ENCODE measurements at regions not wholly inside any gene's neighbourhood (a gene's known extent, or its start where the extent isn't known, plus 50 kb on each side); places are given as distances from the start of the nearest gene placed in this dataset.
A peak's percentile ranks its signal among the peaks of the same experiment; 100 is the strongest.

DNA sequence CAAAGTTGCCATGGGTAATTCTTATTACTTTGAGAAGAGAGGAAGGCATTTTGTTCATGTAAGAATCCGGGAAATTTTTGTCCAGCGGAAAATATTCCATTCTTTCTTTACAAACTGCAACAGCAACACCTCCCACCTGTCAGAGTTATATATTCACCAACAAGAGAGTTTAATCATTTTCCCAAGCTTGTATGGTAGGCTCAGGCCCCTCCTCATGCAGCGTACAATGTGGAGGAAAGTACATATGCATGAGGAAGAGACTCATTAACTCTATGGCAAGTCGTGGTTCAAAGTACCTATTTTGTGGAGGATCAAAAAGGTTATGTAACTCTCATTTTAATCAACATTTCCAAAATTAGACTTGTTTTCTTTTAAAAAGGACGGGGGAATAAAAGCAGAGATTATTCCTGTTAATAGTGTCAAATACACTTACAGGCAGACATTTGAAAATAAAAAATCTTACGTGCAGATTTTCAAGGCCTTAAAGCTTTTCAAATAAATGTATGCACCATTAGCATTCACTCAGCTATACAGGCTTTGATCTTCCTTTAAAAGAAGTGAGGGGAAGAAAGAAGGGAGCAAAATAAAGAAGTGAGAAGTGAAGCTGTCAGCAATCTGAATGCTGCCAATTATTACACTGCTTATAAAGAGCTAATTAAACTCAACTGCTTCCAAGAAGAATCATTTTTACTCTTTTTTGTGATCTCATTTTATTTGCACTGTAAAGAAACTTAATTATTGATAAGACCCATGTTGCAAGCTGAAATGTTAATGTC is 204.8 kb downstream of the FAT4 start:
- Histone ChIP-seq H3K9me3 (no peaks in the 10 kb centered on the region), H3K36me3 (ENCODE audit: low read depth) (no peaks in the 10 kb centered on the region), H3K4me3 (no peak overlapping the region), H3K4me1 (ENCODE audit: low read depth) (no peaks in the 10 kb centered on the region)
- ATAC-seq (no peak), DNase-seq (no peak)
- TF ChIP-seq, protein P1, sequence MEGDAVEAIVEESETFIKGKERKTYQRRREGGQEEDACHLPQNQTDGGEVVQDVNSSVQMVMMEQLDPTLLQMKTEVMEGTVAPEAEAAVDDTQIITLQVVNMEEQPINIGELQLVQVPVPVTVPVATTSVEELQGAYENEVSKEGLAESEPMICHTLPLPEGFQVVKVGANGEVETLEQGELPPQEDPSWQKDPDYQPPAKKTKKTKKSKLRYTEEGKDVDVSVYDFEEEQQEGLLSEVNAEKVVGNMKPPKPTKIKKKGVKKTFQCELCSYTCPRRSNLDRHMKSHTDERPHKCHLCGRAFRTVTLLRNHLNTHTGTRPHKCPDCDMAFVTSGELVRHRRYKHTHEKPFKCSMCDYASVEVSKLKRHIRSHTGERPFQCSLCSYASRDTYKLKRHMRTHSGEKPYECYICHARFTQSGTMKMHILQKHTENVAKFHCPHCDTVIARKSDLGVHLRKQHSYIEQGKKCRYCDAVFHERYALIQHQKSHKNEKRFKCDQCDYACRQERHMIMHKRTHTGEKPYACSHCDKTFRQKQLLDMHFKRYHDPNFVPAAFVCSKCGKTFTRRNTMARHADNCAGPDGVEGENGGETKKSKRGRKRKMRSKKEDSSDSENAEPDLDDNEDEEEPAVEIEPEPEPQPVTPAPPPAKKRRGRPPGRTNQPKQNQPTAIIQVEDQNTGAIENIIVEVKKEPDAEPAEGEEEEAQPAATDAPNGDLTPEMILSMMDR (IDR thresholded peaks at IDR 0.05) = no peak
- intact Hi-C loops (cut with DNase I, micrococcal nuclease) = no loop called here

DNA sequence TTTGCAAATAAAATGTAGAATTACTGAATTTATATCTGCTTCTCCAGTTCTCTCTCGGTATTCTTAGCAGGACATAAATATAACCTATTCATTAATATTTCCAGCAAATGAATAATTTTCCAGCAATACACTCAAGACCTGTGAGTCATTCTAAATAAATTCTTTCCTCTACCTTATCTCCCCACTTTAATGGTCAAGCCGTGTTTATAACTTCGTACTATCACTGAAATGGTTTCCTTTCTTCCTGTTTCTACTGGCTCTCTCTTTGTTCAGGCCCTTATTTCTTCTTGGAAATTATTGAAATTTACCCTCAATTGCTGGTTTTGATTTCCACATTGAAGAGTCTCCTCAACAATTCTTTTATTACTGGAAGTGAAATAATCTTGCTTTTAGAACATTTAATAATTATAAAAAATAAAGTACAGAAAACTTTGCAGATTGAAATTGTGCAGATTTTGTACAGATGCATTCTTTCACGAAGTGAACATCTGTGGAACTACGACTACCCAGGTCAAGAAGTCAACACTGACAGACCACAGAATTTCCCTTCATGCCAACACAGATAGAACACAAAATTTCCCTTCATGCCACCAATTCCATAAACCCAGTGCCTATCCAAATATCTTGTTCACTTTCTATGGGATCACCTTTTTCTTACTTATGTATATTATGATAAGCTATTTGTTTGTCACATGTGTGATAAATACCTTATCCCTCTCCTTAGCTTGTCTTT is 205.7 kb downstream of the FAT4 start:
- DNase-seq (no peak), ATAC-seq (no peak)
- Histone ChIP-seq H3K9me3 (no peaks in the 10 kb centered on the region), H3K4me1 (ENCODE audit: low read depth) (no peaks in the 10 kb centered on the region), H3K4me3 (no peak overlapping the region), H3K36me3 (ENCODE audit: low read depth) (no peaks in the 10 kb centered on the region)
- TF ChIP-seq, protein P1 (IDR thresholded peaks at IDR 0.05) = no peak
- intact Hi-C loops (cut with DNase I, micrococcal nuclease) = no loop called here

DNA sequence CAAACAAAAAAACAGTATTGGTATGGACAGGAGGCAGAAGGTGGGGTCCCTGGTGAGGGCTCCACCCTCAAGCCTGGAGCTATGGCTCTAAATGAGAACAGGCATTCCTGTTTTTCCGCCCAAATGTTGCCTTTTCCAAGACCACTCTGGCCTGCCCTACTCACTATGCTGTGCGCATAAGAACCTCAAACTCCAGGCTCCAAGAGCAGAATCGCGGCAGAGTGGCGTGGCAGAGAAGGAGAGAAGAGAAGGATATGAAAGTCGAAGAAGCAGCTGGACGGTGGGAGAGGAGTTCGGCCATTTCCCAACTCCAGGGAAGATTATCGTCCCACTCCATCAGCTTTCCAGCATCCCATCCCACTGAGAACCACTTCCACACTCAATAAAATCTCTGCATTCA is 207.8 kb downstream of the FAT4 start:
- TF ChIP-seq, protein P1 (IDR thresholded peaks at IDR 0.05) = no peak
- Histone ChIP-seq H3K4me1 (ENCODE audit: low read depth) (no peaks in the 10 kb centered on the region), H3K4me3 (no peak overlapping the region), H3K36me3 (ENCODE audit: low read depth) (no peaks in the 10 kb centered on the region), H3K9me3 (no peaks in the 10 kb centered on the region)
- intact Hi-C loops (cut with DNase I, micrococcal nuclease) = no loop called here
- DNase-seq = no peak
- no peak for ATAC-seq

DNA sequence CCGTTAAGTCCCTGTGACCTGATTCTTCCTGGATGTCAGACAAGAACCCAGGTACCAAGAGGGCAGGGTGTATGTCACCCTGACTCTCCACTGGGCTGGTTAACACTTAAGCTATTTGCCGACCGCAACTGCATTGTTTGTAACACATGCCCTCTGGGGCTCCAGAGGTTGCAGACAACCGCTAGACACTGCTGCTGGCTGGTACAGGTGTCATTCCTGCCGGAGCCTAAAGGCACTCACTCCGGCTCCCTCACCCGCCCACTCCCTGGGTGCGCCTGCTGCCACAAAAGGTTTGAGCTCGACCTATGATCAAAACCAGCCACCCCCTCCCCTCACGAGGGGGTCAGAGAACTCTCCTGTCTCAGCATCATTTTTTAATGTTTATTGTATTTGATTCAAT is 208.2 kb downstream of the FAT4 start:
- intact Hi-C loops (cut with DNase I, micrococcal nuclease) = no loop called here
- H3K4me3 ChIP-seq = no peak overlapping the region
- H3K36me3 ChIP-seq (ENCODE audit: low read depth) = no peaks in the 10 kb centered on the region
- no peaks in the 10 kb centered on the region for H3K4me1 ChIP-seq (ENCODE audit: low read depth)
- TF ChIP-seq, protein P1 (IDR thresholded peaks at IDR 0.05) = no peak
- ATAC-seq = no peak
- no peaks in the 10 kb centered on the region for H3K9me3 ChIP-seq
- DNase-seq = peak in 1 of 3 donors; percentile 15

DNA sequence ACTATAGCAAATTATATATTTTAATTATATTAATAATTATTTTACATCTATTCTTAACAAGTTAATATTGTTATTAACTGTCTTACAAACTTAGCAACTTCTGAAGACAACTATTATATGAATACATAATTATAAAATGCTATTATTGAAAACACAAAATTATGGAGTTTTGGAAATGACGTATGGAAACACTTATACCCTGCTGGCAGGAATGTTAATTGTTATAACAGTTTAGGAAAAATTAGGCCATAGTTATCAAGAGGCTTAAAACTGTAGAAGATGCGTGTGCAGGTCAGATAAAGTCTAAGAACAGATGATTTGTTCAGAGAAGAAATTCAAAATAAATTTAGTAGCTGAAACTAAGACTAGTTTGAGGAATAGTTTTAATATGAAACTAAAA is 211.7 kb downstream of the FAT4 start:
- Histone ChIP-seq H3K4me3 (no peak overlapping the region), H3K36me3 (ENCODE audit: low read depth) (no peaks in the 10 kb centered on the region), H3K9me3 (no peaks in the 10 kb centered on the region), H3K4me1 (ENCODE audit: low read depth) (no peaks in the 10 kb centered on the region)
- TF ChIP-seq, protein P1 (IDR thresholded peaks at IDR 0.05) = no peak
- ATAC-seq = no peak
- no peak for DNase-seq
- intact Hi-C loops (cut with DNase I, micrococcal nuclease) = no loop called here
